H1 (cell line): ENCODE measurements at regions not wholly inside any gene's neighbourhood (a gene's known extent, or its start where the extent isn't known, plus 50 kb on each side); places are given as distances from the start of the nearest gene placed in this dataset.

Experiments
- CTCF ChIA-PET: fragments of 300-600 bp; sonication (Branson Sonifier 250); formaldehyde crosslinking; loops from one replicate; lab custom pipeline; 2021; ENCODE audit not compliant: partially characterized antibody; lab: Charles Lee
- POLR2A ChIA-PET: fragments of 300-600 bp; sonication (Branson Sonifier 250); formaldehyde crosslinking; loops from one replicate; lab custom pipeline; 2021; ENCODE audit warnings: inconsistent platforms; ENCODE audit not compliant: partially characterized antibody; lab: Charles Lee
- DNase-seq, 2 experiments: peaks; one replicate each; pipeline versions ENCODE4 v3.0.0 to v3.0.0-alpha.2; 2010 to 2022; ENCODE audit warnings: low spot score in 2 of 2, low read depth in 1 of 2, mixed read lengths in 1 of 2
- FAIRE-seq: peaks from 2 replicates; lab custom pipeline; 2011; peaks lifted over from hg19 to GRCh38; lab: Jason Lieb, UNC
- H2AFZ ChIP-seq: 2 replicates; pipeline ENCODE4 v1.8.1; 2012; ENCODE audit warnings: low read length, inconsistent platforms
- H2AK5ac ChIP-seq: 2 replicates; pipeline ENCODE4 v1.6.1; 2013; ENCODE audit warnings: low read depth, low read length
- H2BK120ac ChIP-seq: replicated peaks from 2 replicates; pipeline ENCODE3; 2013; ENCODE audit warnings: low read depth, low read length, inconsistent platforms
- H2BK12ac ChIP-seq: 2 replicates; pipeline ENCODE4 v1.6.1; 2013; ENCODE audit warnings: low read depth, low read length
- H2BK15ac ChIP-seq: 2 replicates; pipeline ENCODE4 v1.6.1; 2013; ENCODE audit warnings: low read length
- H2BK20ac ChIP-seq: 2 replicates; pipeline ENCODE4 v1.6.1; 2013; ENCODE audit warnings: low read length
- H2BK5ac ChIP-seq: 2 replicates; pipeline ENCODE4 v1.6.1; 2013; ENCODE audit warnings: low read depth, low read length
- H3K14ac ChIP-seq: 2 replicates; pipeline ENCODE4 v1.6.1; 2013; ENCODE audit warnings: inconsistent platforms; ENCODE audit not compliant: insufficient read length
- H3K18ac ChIP-seq: 2 replicates; pipeline ENCODE4 v1.6.1; 2013; ENCODE audit warnings: low read length; ENCODE audit errors: extremely low read depth
- H3K23ac ChIP-seq: 2 replicates; pipeline ENCODE4 v1.6.1; 2013; ENCODE audit warnings: inconsistent platforms; ENCODE audit not compliant: insufficient read length
- H3K23me2 ChIP-seq: 2 replicates; pipeline ENCODE4 v1.6.1; 2013; ENCODE audit warnings: low read depth, low read length
- H3K27ac ChIP-seq: 2 replicates; pipeline ENCODE4 v1.6.1; 2011; ENCODE audit warnings: low read depth, low read length, inconsistent platforms
- H3K27me3 ChIP-seq, 4 experiments: replicated peaks in 1 of 4; 1 replicate in 1 of 4; 2 replicates in 3 of 4; pipeline versions ENCODE4 v1.6.1 to v1.8.1; 2011 to 2013; ENCODE audit warnings: low read length in 3 of 4, mild to moderate bottlenecking in 3 of 4, inconsistent platforms in 2 of 4, mixed read lengths in 2 of 4, moderate library complexity in 1 of 4; ENCODE audit not compliant: control insufficient read depth in 3 of 4, insufficient read depth in 3 of 4; ENCODE audit errors: extremely low read depth in 1 of 4
- H3K36me3 ChIP-seq, 4 experiments: 2 replicates each; pipeline versions ENCODE4 v1.6.1 to v1.8.1; 2011 to 2013; ENCODE audit warnings: mild to moderate bottlenecking in 4 of 4, low read length in 3 of 4, moderate library complexity in 2 of 4, control low read depth in 1 of 4, inconsistent platforms in 1 of 4; ENCODE audit not compliant: insufficient read depth in 4 of 4, control insufficient read depth in 2 of 4
- H3K4ac ChIP-seq: replicated peaks from 2 replicates; pipeline ENCODE3; 2013; ENCODE audit warnings: low read length, low read depth, mixed read lengths, inconsistent platforms; ENCODE audit not compliant: insufficient read length
- H3K4me1 ChIP-seq, 4 experiments: replicated peaks in 1 of 4; 1 replicate in 1 of 4; 2 replicates in 3 of 4; pipeline versions ENCODE4 v1.6.1 to v1.8.1; 2011 to 2013; ENCODE audit warnings: low read length in 3 of 4, inconsistent platforms in 2 of 4, mixed read lengths in 1 of 4; ENCODE audit not compliant: insufficient read depth in 4 of 4, control insufficient read depth in 3 of 4
- H3K4me2 ChIP-seq, 2 experiments: 2 replicates each; pipeline versions ENCODE4 v1.6.1 to v1.8.1; 2011 to 2013; ENCODE audit warnings: low read depth in 2 of 2, low read length in 2 of 2, control low read depth in 1 of 2, inconsistent platforms in 1 of 2, mild to moderate bottlenecking in 1 of 2; ENCODE audit not compliant: insufficient read depth in 1 of 2
- H3K4me3 ChIP-seq, 4 experiments: fragments of 200-600, 300-600 bp in 1 of 4; sonication (generic), shearing (Covaris generic), sonication (Bioruptor Twin) in 1 of 4; 2 replicates each; pipeline versions ENCODE4 v1.5.1 to v1.8.1; 2011 to 2016; ENCODE audit warnings: low read length in 4 of 4, low read depth in 3 of 4, control low read depth in 2 of 4, inconsistent platforms in 2 of 4, mild to moderate bottlenecking in 2 of 4, mixed read lengths in 1 of 4, moderate library complexity in 1 of 4; ENCODE audit not compliant: insufficient read depth in 2 of 4; ENCODE audit errors: extremely low read depth in 1 of 4
- H3K56ac ChIP-seq: replicated peaks from 2 replicates; pipeline ENCODE3; 2013; ENCODE audit warnings: low read depth, mild to moderate bottlenecking, mixed read lengths, low read length, inconsistent platforms; ENCODE audit not compliant: insufficient read length
- H3K79me1 ChIP-seq: 2 replicates; pipeline ENCODE4 v1.6.1; 2013; ENCODE audit warnings: low read depth, low read length, control low read depth
- H3K79me2 ChIP-seq, 2 experiments: 2 replicates each; pipeline versions ENCODE4 v1.6.1 to v1.8.1; 2012 to 2013; ENCODE audit warnings: low read length in 2 of 2, mild to moderate bottlenecking in 2 of 2, inconsistent platforms in 1 of 2; ENCODE audit not compliant: insufficient read depth in 2 of 2, control insufficient read depth in 1 of 2
- H3K9ac ChIP-seq, 4 experiments: replicated peaks in 1 of 4; 1 replicate in 1 of 4; 2 replicates in 3 of 4; pipeline versions ENCODE4 v1.6.1 to v1.8.1; 2011 to 2013; ENCODE audit warnings: low read depth in 3 of 4, low read length in 3 of 4, control low read depth in 2 of 4, mild to moderate bottlenecking in 2 of 4, moderate library complexity in 2 of 4, inconsistent platforms in 1 of 4; ENCODE audit errors: extremely low read depth in 1 of 4
- H3K9me3 ChIP-seq, 2 experiments: 2 replicates each; pipeline versions ENCODE4 v1.6.1 to v1.8.1; 2012 to 2013; ENCODE audit warnings: mild to moderate bottlenecking in 2 of 2, moderate library complexity in 2 of 2, control low read depth in 1 of 2, inconsistent platforms in 1 of 2, low read depth in 1 of 2, low read length in 1 of 2, mixed read lengths in 1 of 2; ENCODE audit not compliant: insufficient read depth in 2 of 2
- H4K20me1 ChIP-seq, 2 experiments: replicated peaks in 1 of 2; 2 replicates each; pipeline versions ENCODE3 to v1.8.1; 2011 to 2013; ENCODE audit warnings: inconsistent platforms in 2 of 2, low read length in 2 of 2, mild to moderate bottlenecking in 1 of 2; ENCODE audit not compliant: insufficient read depth in 2 of 2, control insufficient read depth in 1 of 2
- H4K5ac ChIP-seq: 2 replicates; pipeline ENCODE4 v1.6.1; 2013; ENCODE audit warnings: low read length, low read depth, mixed read lengths, inconsistent platforms; ENCODE audit not compliant: insufficient read length
- H4K8ac ChIP-seq: 2 replicates; pipeline ENCODE4 v1.8.0; 2013; ENCODE audit warnings: mild to moderate bottlenecking, moderate library complexity, low read length, inconsistent platforms; ENCODE audit not compliant: insufficient read depth; ENCODE audit errors: extremely low read depth
- H4K91ac ChIP-seq: replicated peaks from 2 replicates; pipeline ENCODE3; 2013; ENCODE audit warnings: low read length, mixed read lengths, inconsistent platforms; ENCODE audit not compliant: insufficient read length
- BCL11A ChIP-seq, 2 experiments: IDR thresholded peaks; one replicate each; pipeline ENCODE4 v1.6.1; 2011; ENCODE audit warnings: low read depth in 2 of 2, low read length in 2 of 2, mild to moderate bottlenecking in 2 of 2
- CEBPB ChIP-seq: IDR thresholded peaks from 2 replicates; pipeline ENCODE4 v1.6.1; 2012; ENCODE audit warnings: low read depth, low read length
- CTBP2 ChIP-seq: IDR thresholded peaks from 2 replicates; pipeline ENCODE4 v1.7.0; 2011; ENCODE audit warnings: borderline replicate concordance, mild to moderate bottlenecking, moderate library complexity, mixed read lengths, low read length; ENCODE audit not compliant: insufficient read depth, insufficient read length
- GTF2F1 ChIP-seq: IDR thresholded peaks from 2 replicates; pipeline ENCODE4 v1.6.1; 2012; ENCODE audit warnings: low read depth, low read length, improper control_type of control experiment, borderline replicate concordance
- HDAC2 ChIP-seq, 2 experiments: fragments of 300-600 bp in 1 of 2; sonication (generic) in 1 of 2; IDR thresholded peaks; 2 replicates each; pipeline ENCODE4 v1.6.1; 2011 to 2012; ENCODE audit warnings: low read depth in 2 of 2, low read length in 2 of 2, mild to moderate bottlenecking in 2 of 2, moderate library complexity in 2 of 2, borderline replicate concordance in 1 of 2, inconsistent platforms in 1 of 2
- NANOG ChIP-seq: IDR thresholded peaks from 2 replicates; pipeline ENCODE4 v1.6.1; 2011; ENCODE audit warnings: low read length, low read depth, mild to moderate bottlenecking, inconsistent platforms; ENCODE audit not compliant: insufficient read depth, poor library complexity, severe bottlenecking
- POU5F1 ChIP-seq: IDR thresholded peaks from 2 replicates; pipeline ENCODE4 v1.6.1; 2011; ENCODE audit warnings: low read depth, mild to moderate bottlenecking, low read length, moderate library complexity
- SIRT6 ChIP-seq: IDR thresholded peaks from one replicate; pipeline ENCODE4 v1.7.1; 2012; ENCODE audit warnings: low read length, inconsistent platforms
- SP2 ChIP-seq: IDR thresholded peaks from 2 replicates; pipeline ENCODE4 v1.6.1; 2012; ENCODE audit warnings: mild to moderate bottlenecking, low read length, inconsistent platforms
- TBP ChIP-seq: IDR thresholded peaks from 2 replicates; pipeline ENCODE4 v1.6.1; 2011; ENCODE audit warnings: low read depth, low read length, improper control_type of control experiment
- WGBS, 2 experiments: shearing (Covaris generic) in 1 of 2; methylation state at CpG; one replicate each; pipeline versions ENCODE4 v1.1.6 to v1.1.7; 2013 to 2015; ENCODE audit warnings: low lambda C conversion rate in 2 of 2, mixed read lengths in 2 of 2, inconsistent platforms in 1 of 2, low coverage in 1 of 2, missing lambda C conversion rate in 1 of 2; ENCODE audit not compliant: insufficient replicate concordance in 2 of 2, insufficient coverage in 1 of 2, insufficient read length in 1 of 2; ENCODE audit errors: extremely low coverage in 1 of 2, missing lambda C conversion rate in 1 of 2; 5-methylcytosine and 5-hydroxymethylcytosine counted together
- TF ChIP-seq, protein P1 (sequence below): IDR thresholded peaks from 2 replicates; pipeline ENCODE4 v1.6.1; 2012; ENCODE audit warnings: low read length, inconsistent platforms
- TF ChIP-seq, protein P2 (sequence below): IDR thresholded peaks from 2 replicates; pipeline ENCODE4 v1.6.1; 2011; ENCODE audit warnings: low read depth, mild to moderate bottlenecking, low read length; ENCODE audit not compliant: insufficient read depth

DNA sequence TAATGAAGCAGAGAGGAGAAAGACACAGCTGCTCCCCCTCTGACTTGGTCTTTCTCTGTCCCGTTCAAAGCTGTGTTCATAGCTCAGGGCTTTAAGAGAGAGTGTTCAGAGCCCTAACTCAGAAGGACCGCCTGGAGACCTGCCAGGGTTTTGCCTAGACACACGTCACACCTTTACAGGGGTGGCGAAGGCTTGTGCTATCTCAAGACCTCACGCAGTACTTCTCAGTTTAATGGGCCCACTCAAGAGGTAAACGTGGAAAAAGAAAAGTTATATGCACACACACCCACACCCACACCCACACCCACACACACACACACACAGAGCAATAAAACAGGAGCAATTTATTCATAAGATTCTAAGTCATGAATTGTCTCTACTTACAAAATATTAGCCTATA is 374.3 kb downstream of the C12orf75 start:
- H3K56ac ChIP-seq, result no peak overlapping the region
- no peak overlapping the region for H3K27ac ChIP-seq
- H3K14ac ChIP-seq, result no peak overlapping the region
- WGBS, 2 experiments, result 74% methylated on average over 6 of the region's 6 CpGs; no CpG with 5 or more reads in 1 of the 2 experiments
- H3K4me2 ChIP-seq, result no peak overlapping the region
- no peak overlapping the region for H2AK5ac ChIP-seq
- no peak overlapping the region for H3K4ac ChIP-seq
- CTCF ChIA-PET, result interaction anchor here (0.6 to 7.9 kb wide), 60 partner anchors 8 to 686 kb away, joined by 3 to 79 read pairs (median 4); no protein-coding TSS in a partner anchor
- H3K4me3 ChIP-seq, result no peak overlapping the region
- H2BK12ac ChIP-seq, result no peak overlapping the region
- DNase-seq, result no peak
- H3K36me3 ChIP-seq, result no peaks in the 10 kb centered on the region
- no peak overlapping the region for H2AFZ ChIP-seq
- H3K4me1 ChIP-seq, result peaks cover 0 to 13% (median 6%) of the 10 kb centered on the region in 4 experiments; a peak in 5 of 7 replicates
- H2BK5ac ChIP-seq, result no peak overlapping the region
- H4K20me1 ChIP-seq, result no peaks in the 10 kb centered on the region
- peak overlapping the region; percentile 40 for H2BK120ac ChIP-seq
- no peaks in the 10 kb centered on the region for H3K79me1 ChIP-seq
- H3K9me3 ChIP-seq, result peaks cover 0 to 5% of the 10 kb centered on the region in 2 experiments; a peak in 1 of 4 replicates
- H3K27me3 ChIP-seq, result peaks cover 0 to 2% (median under 1%) of the 10 kb centered on the region in 4 experiments; a peak in 1 of 7 replicates
- no peak overlapping the region for H3K18ac ChIP-seq
- H3K23me2 ChIP-seq, result no peaks in the 10 kb centered on the region
- FAIRE-seq, result no peak
- POLR2A ChIA-PET, result no interaction called here
- H4K8ac ChIP-seq, result no peak overlapping the region
- no peak overlapping the region for H3K9ac ChIP-seq
- no peak overlapping the region for H3K23ac ChIP-seq
- H2BK20ac ChIP-seq, result no peak overlapping the region
- H2BK15ac ChIP-seq, result 0 out of 2 replicates have a peak overlapping the region, but pooled peaks have one; percentile 8
- H4K91ac ChIP-seq, result no peak overlapping the region
- no peaks in the 10 kb centered on the region for H3K79me2 ChIP-seq
- H4K5ac ChIP-seq, result no peak overlapping the region
- TF ChIP-seq TBP (no peak), CEBPB (no peak), BCL11A (IDR thresholded peaks at IDR 0.05; ENCODE audit: low read depth in 2 of 2, low read length in 2 of 2) (no peak), POU5F1 (no peak), NANOG (no peak), CTBP2 (no peak), GTF2F1 (no peak), SP2 (no peak), HDAC2 (IDR thresholded peaks at IDR 0.05; ENCODE audit: borderline replicate concordance in 1 of 2, low read depth in 2 of 2, low read length in 2 of 2) (no peak), SIRT6 (no peak)
- TF ChIP-seq, protein P1, sequence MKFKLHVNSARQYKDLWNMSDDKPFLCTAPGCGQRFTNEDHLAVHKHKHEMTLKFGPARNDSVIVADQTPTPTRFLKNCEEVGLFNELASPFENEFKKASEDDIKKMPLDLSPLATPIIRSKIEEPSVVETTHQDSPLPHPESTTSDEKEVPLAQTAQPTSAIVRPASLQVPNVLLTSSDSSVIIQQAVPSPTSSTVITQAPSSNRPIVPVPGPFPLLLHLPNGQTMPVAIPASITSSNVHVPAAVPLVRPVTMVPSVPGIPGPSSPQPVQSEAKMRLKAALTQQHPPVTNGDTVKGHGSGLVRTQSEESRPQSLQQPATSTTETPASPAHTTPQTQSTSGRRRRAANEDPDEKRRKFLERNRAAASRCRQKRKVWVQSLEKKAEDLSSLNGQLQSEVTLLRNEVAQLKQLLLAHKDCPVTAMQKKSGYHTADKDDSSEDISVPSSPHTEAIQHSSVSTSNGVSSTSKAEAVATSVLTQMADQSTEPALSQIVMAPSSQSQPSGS, result no peak
- TF ChIP-seq, protein P2, sequence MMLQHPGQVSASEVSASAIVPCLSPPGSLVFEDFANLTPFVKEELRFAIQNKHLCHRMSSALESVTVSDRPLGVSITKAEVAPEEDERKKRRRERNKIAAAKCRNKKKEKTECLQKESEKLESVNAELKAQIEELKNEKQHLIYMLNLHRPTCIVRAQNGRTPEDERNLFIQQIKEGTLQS, result no peak
